Hindlimb muscle (tissue), 1 donor: ENCODE measurements at regions not wholly inside any gene's neighbourhood (a gene's known extent, or its start where the extent isn't known, plus 50 kb on each side); places are given as distances from the start of the nearest gene placed in this dataset.
"Not testable (repeated sequence)": the region's sequence is repeated elsewhere in the genome, so short reads cannot be mapped to it uniquely, and the experiment has no call there.

Experiments used
- DNase-seq: peaks from one replicate; pipeline ENCODE4 v3.0.0-alpha.2; 2013

- DNase-seq = no peak
Measured at GRCh38 chr11:87634331-87634730, 540.9 kb downstream of the RAB38 start.

DNA sequence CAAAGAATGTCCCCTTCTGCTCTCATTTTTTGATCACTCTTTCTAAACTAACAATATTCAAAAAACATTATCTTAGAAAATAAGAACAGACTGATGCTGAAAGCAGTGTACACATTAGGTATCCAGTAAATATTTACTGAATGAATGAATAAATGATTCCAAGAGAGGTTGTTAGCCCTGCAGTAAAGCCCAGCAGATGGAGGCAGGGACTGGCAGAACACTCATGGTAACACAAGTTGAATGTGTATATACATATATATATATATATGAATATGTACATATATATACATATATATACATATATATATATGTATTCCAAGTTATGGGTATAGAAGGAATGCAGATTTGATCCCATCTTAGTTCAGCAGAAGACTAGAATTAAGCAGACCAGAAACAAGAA, 546.3 kb downstream of the RAB38 start:
- no peak for DNase-seq

DNA sequence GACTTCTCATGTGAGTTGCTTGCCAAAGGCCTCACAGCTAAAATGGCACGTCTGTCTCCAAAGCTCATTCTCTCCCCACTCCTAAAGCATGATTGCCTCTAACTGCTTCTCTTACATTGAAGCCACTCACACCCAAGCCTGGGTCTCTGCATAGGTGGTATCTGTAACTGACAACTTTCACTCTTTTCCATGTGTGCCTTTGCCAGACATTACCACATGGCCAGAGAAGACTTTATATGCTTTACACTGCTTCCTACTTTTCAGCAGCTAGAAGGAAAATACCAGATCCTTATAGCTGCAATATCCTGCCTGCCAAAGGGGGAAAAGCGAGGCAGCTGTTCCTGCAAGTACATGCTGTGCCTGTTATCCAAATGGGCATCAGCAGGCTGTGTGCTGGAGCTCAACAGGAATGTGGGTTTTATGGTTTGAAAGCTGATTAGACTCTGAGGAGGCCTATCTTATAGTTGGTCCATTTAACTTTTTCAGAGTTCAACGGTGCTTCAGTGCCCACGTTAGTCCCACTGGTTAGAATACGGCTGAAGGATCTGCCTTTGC, 547.1 kb downstream of the RAB38 start:
- DNase-seq = no peak

DNA sequence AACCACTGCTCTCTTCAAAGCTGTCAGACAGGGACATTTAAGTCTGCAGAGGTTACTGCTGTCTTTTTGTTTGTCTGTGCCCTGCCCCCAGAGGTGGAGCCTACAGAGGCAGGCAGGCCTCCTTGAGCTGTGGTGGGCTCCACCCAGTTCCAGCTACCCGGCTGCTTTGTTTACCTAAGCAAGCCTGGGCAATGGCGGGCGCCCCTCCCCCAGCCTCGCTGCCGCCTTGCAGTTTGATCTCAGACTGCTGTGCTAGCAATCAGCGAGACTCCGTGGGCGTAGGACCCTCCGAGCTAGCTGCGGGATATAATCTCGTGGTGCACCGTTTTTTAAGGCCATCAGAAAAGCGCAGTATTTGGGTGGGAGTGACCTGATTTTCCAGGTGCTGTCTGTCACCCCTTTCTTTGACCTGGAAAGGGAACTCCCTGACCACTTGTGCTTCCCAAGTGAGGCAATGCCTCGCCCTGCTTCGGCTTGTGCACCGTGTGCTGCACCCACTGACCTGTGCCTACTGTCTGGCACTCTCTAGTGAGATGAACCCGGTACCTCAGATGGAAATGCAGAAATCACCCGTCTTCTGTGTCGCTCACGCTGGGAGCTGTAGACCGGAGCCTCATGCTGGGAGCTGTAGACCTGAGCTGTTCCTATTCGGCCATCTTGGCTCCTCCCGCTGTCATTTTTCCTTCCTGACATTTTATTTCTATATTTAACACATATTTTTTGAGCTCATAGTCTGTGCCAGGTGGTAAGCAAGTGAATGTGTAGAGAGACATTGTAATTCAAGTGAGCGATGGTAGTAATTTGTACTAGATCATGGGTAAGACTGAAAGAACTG, 551.5 kb downstream of the RAB38 start:
- not testable (repeated sequence) for DNase-seq

DNA sequence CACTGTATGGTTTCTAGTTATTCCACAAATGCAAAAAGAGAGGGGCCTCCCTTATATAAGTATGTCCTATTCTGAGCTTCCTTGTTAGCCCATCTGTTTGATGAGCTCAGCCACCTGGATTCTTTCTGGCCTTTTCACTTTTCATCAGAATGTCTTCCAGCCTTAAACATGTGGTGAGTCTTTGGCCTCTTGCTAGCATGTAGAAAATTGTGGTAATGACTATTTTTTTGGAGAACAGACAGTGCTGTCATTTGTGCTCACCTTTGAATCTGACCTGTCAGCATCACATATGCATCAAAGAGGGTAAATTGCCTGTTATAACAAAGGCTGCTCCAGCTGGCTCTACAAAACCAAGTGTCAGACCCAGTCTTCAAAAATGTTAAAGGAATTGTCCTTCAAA, 558.7 kb downstream of the RAB38 start:
- no peak for DNase-seq

DNA sequence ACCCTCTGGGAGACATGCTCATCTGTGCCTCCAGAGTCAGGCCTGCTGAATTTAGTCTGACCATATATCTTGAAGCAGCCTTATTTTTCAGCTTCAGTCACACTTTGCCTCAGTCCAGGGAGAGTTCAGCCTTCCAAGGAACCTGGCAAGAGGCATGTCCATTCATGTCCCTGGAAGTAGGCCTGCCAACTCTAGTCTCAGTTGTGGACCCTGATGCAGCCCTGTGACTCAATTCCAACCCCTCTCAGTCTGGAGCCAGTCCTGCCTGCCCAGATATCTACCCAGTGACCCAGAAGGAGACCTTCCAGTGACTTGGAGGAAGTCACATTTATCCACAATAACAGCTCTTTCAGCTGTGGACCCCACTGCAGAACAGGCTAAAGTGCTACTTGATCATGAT, 566.6 kb downstream of the TMEM135 start:
- no peak for DNase-seq

DNA sequence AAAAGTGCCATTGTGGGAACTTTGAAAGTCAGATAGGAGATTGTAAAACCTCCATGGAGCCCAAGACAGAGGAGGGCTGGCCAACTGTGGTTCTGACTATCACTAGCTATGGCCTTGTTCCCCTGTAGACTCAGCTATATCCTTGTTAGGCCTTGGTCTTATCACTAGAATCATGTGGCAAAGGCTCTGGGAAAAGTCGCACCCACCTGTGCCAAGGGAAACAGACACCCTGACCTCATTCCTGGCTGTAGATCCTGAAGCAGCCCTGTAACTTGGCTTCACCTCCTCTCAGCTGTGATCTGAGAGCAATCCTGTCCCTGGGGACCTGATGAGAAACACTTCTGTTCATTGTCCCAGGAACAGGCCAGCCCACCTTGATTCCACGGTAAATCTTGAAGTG, 566.2 kb downstream of the TMEM135 start:
- DNase-seq = no peak

- DNase-seq = no peak
Measured at GRCh38 chr11:87602776-87603175, 565.0 kb downstream of the TMEM135 start.

- no peak for DNase-seq
Measured at GRCh38 chr11:87600938-87601337, 563.2 kb downstream of the TMEM135 start.

- no peak for DNase-seq
Measured at GRCh38 chr11:87597725-87598124, 560.0 kb downstream of the TMEM135 start.

DNA sequence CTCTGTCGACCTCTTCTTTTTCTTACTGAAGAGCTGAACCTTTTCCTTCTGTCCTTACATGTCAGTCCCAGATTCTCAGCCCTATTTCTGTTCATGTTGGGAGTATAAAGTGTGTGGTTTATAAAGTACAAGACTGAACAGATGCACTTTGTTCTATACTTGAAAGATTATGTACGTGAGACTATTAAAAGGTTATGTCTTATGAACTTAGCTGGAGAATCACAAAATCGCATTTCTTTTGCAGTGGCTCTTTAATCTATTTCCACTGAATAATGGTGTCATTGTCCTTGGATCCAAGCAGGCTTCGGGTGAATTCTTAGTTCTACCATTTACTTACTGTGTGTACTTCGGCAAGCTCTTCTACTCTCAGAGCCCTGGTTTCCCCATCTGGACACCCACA, 558.4 kb downstream of the TMEM135 start:
- no peak for DNase-seq

DNA sequence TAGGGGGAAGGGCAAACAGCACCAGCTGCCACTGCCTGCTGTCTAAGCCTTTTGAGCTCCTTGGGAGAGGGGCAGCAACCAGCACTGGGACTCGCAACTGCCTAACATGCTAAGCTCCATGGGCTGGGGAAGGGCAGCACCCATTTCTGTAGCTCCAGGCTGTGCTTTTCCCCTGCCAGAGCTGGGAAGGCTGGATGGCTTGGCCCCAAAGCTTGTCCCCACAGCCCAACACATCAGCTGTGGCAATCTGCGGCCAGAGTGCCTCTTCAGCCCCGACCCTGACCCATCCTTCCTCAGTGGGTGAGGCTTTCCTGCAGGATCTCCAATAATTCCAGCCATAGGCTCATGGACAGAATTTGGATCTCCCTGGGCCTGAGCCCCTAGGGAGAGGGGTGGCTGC, 551.3 kb downstream of the TMEM135 start:
- no peak for DNase-seq

DNA sequence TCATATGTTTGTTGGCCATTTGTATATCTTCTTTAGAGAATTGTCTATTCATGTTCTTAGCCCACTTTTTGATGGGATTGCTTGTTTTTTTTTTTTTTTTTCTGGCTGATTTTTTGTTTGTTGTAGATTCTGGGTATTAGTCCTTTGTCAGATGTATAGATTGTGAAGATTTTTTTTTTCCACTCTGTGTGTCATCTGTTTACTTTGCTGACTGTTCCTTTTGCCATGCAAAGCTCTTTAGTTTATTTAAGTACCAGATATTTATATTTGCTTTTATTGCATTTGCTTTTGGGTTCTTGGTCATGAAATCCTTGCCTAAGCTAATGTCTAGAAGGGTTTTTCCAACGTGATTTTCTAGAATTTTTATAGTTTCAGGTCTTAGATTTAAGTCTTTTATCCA, 547.9 kb downstream of the TMEM135 start:
- DNase-seq = not testable (repeated sequence)

GRCh38 chr11:87583931-87584330, 546.2 kb downstream of the TMEM135 start:
- DNase-seq = no peak

GRCh38 chr11:87575088-87575487, 537.4 kb downstream of the TMEM135 start:
- DNase-seq = peak; percentile 2

- no peak for DNase-seq
Measured at GRCh38 chr11:87574193-87574592, 536.5 kb downstream of the TMEM135 start.

- DNase-seq = no peak
Measured at GRCh38 chr11:87573708-87574107, 536.0 kb downstream of the TMEM135 start.

DNA sequence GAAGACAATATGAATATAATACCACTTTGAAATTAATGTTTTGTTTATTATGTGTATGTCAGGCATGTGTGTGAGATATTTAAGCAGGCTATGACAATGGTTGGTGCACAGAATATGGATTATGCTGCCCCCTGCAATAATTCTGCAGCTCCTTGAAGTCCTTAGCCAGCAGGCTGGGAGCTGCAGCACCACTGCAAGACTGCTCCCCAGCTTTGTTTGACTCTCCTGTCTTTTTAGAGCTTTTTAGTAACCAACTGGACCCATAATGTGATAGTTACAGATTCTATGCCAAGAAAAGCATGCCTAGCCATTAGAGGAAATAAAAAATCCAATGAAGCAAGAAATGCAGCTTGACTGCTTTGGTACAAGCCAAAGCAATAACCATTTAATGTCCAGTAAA, 535.1 kb downstream of the TMEM135 start:
- DNase-seq = no peak

DNA sequence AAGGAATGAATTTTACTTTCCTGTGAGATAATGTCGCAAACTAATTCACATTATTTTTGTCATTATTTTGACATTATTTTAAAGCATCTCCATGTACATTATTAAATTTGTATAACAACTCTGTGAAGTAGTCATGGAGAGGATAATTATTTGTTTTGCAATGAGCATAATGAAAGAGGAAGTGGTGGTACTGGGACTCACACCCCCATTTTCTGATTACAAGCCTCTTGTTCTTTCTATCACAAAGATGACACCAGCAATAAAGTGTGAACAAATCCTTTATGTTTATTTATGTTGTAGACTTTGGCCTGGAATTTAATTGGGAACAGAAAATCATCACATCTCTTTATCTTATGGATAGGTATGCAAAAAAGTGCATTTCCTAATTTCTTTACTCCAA, 522.6 kb downstream of the TMEM135 start:
- no peak for DNase-seq

DNA sequence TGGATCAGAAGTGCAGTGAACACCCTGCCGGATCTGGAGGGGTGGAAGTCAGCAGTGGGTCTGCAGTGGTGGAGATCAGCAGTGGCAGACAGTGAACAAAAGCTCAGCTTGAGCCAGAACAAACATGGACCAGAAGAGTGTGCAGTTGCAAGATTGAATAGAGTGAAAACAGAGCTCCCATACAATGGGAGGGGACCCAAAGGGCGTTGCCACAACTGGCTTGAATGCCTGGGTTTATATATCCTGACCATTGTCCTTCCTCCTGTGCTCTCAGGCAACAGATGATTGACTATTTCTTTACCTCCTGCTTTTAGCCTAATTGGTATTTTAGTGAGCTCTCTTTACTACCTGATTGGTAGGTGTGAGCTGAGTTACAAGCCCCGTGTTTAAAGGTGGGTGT, 522.1 kb downstream of the TMEM135 start:
- not testable (repeated sequence) for DNase-seq

DNA sequence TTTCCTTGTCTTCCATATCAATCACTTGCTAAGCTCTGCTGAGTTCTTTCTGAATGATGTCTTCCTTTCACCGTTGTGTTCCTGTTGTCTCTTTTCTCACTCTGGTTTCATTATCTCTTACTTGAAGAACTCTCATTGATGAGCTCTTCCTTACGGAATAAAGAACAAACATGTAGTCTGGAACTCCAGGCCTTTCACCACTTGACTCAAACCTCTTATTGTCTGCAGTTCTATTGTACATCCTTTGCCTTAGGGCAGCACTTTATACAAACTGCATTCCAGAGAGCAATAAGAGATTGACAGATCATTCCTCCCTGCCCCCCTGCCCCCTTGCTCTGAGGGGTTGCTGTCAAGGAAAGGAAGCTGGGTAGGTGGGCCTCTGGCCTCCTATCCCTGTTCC, 517.4 kb downstream of the TMEM135 start:
- no peak for DNase-seq

DNA sequence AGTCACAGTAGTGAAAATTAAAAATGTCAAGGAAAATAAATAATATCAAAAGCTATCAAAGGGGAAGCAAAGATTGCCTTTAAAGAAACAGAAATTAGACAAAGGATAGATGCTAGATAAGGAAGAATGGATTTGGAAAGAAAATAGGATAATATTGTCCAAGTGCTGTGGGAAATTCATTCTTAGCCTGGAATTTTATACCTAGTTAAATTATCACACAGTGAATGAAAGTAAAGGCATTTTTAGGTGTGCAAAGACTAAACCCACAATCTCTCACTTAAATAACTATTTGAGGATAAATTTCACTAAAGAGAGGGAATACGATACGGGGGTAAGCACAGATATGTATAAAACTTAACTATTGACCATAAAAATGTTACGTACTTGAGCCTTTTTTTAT, 511.1 kb downstream of the TMEM135 start:
- DNase-seq = no peak

GRCh38 chr11:87545858-87546257, 508.1 kb downstream of the TMEM135 start:
- DNase-seq = no peak

- DNase-seq = no peak
Measured at GRCh38 chr11:87539596-87539995, 501.9 kb downstream of the TMEM135 start.

GRCh38 chr11:87536565-87536964, 498.8 kb downstream of the TMEM135 start:
- no peak for DNase-seq
